ENCODE measurements at regions not wholly inside any gene's neighbourhood (a gene's known extent, or its start where the extent isn't known, plus 50 kb on each side); places are given as distances from the start of the nearest gene placed in this dataset.

- DNase-seq, result no peak
Measured at GRCh38 chr11:92484570-92484969, 260.0 kb downstream of the FAT3 start.

GRCh38 chr11:92489826-92490399, 265.3 kb downstream of the FAT3 start:
- DNase-seq, result no peak

GRCh38 chr11:92492372-92492771, 267.8 kb downstream of the FAT3 start:
- DNase-seq, result no peak

- no peak for DNase-seq
Measured at GRCh38 chr11:92495107-92495793, 270.6 kb downstream of the FAT3 start.

- no peak for DNase-seq
Measured at GRCh38 chr11:92500453-92500852, 275.8 kb downstream of the FAT3 start.

GRCh38 chr11:92501066-92501739, 276.6 kb downstream of the FAT3 start:
- DNase-seq, result no peak

- no peak for DNase-seq
Measured at GRCh38 chr11:92504004-92504403, 279.4 kb downstream of the FAT3 start.

GRCh38 chr11:92504534-92504933, 279.9 kb downstream of the FAT3 start:
- DNase-seq, result no peak

- no peak for DNase-seq
Measured at GRCh38 chr11:92505689-92506088, 281.1 kb downstream of the FAT3 start.

- no peak for DNase-seq
Measured at GRCh38 chr11:92506809-92507336, 282.3 kb downstream of the FAT3 start.

GRCh38 chr11:92510591-92510990, 286.0 kb downstream of the FAT3 start:
- DNase-seq, result no peak

GRCh38 chr11:92511522-92512203, 287.0 kb downstream of the FAT3 start:
- no peak for DNase-seq

- DNase-seq, result no peak
Measured at GRCh38 chr11:92512204-92512569, 287.6 kb downstream of the FAT3 start.

GRCh38 chr11:92523611-92524010, 299.0 kb downstream of the FAT3 start:
- no peak for DNase-seq

- no peak for DNase-seq
Measured at GRCh38 chr11:92524542-92524941, 299.9 kb downstream of the FAT3 start.

GRCh38 chr11:92527467-92527866, 302.8 kb downstream of the FAT3 start:
- DNase-seq, result no peak

GRCh38 chr11:92528001-92528400, 303.4 kb downstream of the FAT3 start:
- DNase-seq, result no peak

- no peak for DNase-seq
Measured at GRCh38 chr11:92531065-92531739, 306.6 kb downstream of the FAT3 start.

GRCh38 chr11:92533657-92534335, 309.2 kb downstream of the FAT3 start:
- DNase-seq, result no peak

- DNase-seq, result no peak
Measured at GRCh38 chr11:92536883-92537282, 312.3 kb downstream of the FAT3 start.

- no peak for DNase-seq
Measured at GRCh38 chr11:92540096-92540495, 315.5 kb downstream of the FAT3 start.

GRCh38 chr11:92545906-92546471, 321.4 kb downstream of the FAT3 start:
- DNase-seq, result no peak

Measured in NCI-H1694 treated with DMSO at 0.1 percent for 48 hours (cell line).